WTC11 (cell line): ENCODE measurements at regions not wholly inside any gene's neighbourhood (a gene's known extent, or its start where the extent isn't known, plus 50 kb on each side); places are given as distances from the start of the nearest gene placed in this dataset.

Experiments
- ATAC-seq: fragments of 200-7000 bp; cut with Tn5 transposase; 2 replicates; pipeline ENCODE4 v1.10.0; 2021; ENCODE audit warnings: mild to moderate bottlenecking, moderate library complexity
- CTCF ChIA-PET: fragments of 300-600 bp; sonication (Branson Sonifier 250); formaldehyde crosslinking; loops from one replicate; lab custom pipeline; 2021; ENCODE audit warnings: antibody characterized with exemption; lab: Charles Lee
- POLR2A ChIA-PET: fragments of 350-600 bp; sonication (Branson Sonifier 250); formaldehyde crosslinking; loops from one replicate; lab custom pipeline; 2021; ENCODE audit warnings: antibody characterized with exemption; lab: Charles Lee
- DNase-seq: peaks from one replicate; pipeline ENCODE4 v3.0.0; 2021; ENCODE audit warnings: low spot score
- H3K27ac Mint-ChIP-seq: 2 replicates; pipeline ENCODE4 v1.8.0; 2021; ENCODE audit warnings: mixed read lengths
- H3K27me3 Mint-ChIP-seq: 2 replicates; pipeline ENCODE4 v1.8.0; 2021; ENCODE audit warnings: low read depth, mild to moderate bottlenecking, moderate library complexity, mixed read lengths
- H3K36me3 Mint-ChIP-seq: 2 replicates; pipeline ENCODE4 v1.8.0; 2021; ENCODE audit warnings: mixed read lengths
- H3K4me1 Mint-ChIP-seq: 2 replicates; pipeline ENCODE4 v1.8.0; 2022; ENCODE audit warnings: mixed read lengths
- H3K4me3 Mint-ChIP-seq: 2 replicates; pipeline ENCODE4 v1.8.0; 2021; ENCODE audit warnings: mild to moderate bottlenecking, moderate library complexity, mixed read lengths
- H3K9me3 Mint-ChIP-seq: 2 replicates; pipeline ENCODE4 v1.8.0; 2021; ENCODE audit warnings: mixed read lengths
- AR ChIP-seq: fragments of 250-450 bp; sonication (Bioruptor Pico); IDR thresholded peaks from 2 replicates; pipeline ENCODE4 v1.9.0; 2021; ENCODE audit warnings: mild to moderate bottlenecking
- ATF6 ChIP-seq: sonication (generic); formaldehyde crosslinking; IDR thresholded peaks from 2 replicates; pipeline ENCODE4 v1.8.1; 2023; ENCODE audit warnings: mild to moderate bottlenecking, missing genetic modification reagents
- ESRRA ChIP-seq: sonication (generic); formaldehyde crosslinking; IDR thresholded peaks from 2 replicates; pipeline ENCODE4 v1.8.1; 2022; ENCODE audit warnings: mild to moderate bottlenecking, missing genetic modification reagents, borderline replicate concordance
- FOXP1 ChIP-seq: sonication (generic); formaldehyde crosslinking; IDR thresholded peaks from 2 replicates; pipeline ENCODE4 v1.8.0; 2022; ENCODE audit warnings: missing genetic modification reagents, mild to moderate bottlenecking, moderate library complexity, borderline replicate concordance
- FOXP4 ChIP-seq: sonication (generic); formaldehyde crosslinking; IDR thresholded peaks from 2 replicates; pipeline ENCODE4 v1.8.0; 2022; ENCODE audit warnings: mild to moderate bottlenecking, missing genetic modification reagents
- GABPB1 ChIP-seq: sonication (generic); formaldehyde crosslinking; IDR thresholded peaks from 2 replicates; pipeline ENCODE4 v1.8.1; 2023; ENCODE audit warnings: mild to moderate bottlenecking, missing genetic modification reagents
- HMGXB4 ChIP-seq: sonication (generic); formaldehyde crosslinking; IDR thresholded peaks from 2 replicates; pipeline ENCODE4 v1.8.1; 2023; ENCODE audit warnings: mild to moderate bottlenecking, moderate library complexity, missing genetic modification reagents
- JUN ChIP-seq: sonication (generic); formaldehyde crosslinking; IDR thresholded peaks from 2 replicates; pipeline ENCODE4 v1.8.0; 2023; ENCODE audit warnings: mild to moderate bottlenecking, missing genetic modification reagents
- KAT7 ChIP-seq: sonication (generic); formaldehyde crosslinking; IDR thresholded peaks from 2 replicates; pipeline ENCODE4 v1.8.1; 2023; ENCODE audit warnings: missing genetic modification reagents, mild to moderate bottlenecking, borderline replicate concordance
- MAX ChIP-seq: sonication (generic); formaldehyde crosslinking; IDR thresholded peaks from 2 replicates; pipeline ENCODE4 v1.8.0; 2022; ENCODE audit warnings: mild to moderate bottlenecking, missing genetic modification reagents
- MYBL2 ChIP-seq: sonication (generic); formaldehyde crosslinking; IDR thresholded peaks from 2 replicates; pipeline ENCODE4 v1.8.1; 2023; ENCODE audit warnings: mild to moderate bottlenecking, moderate library complexity, missing genetic modification reagents
- NFE2L1 ChIP-seq: sonication (generic); formaldehyde crosslinking; IDR thresholded peaks from 2 replicates; pipeline ENCODE4 v1.8.1; 2023; ENCODE audit warnings: missing genetic modification reagents
- NR3C1 ChIP-seq: sonication (generic); formaldehyde crosslinking; conservative IDR thresholded peaks from 2 replicates; pipeline ENCODE4 v1.8.1; 2023; ENCODE audit warnings: low read depth, mild to moderate bottlenecking, missing genetic modification reagents
- TEAD4 ChIP-seq: sonication (generic); formaldehyde crosslinking; IDR thresholded peaks from 2 replicates; pipeline ENCODE4 v1.8.0; 2022; ENCODE audit warnings: mild to moderate bottlenecking, missing genetic modification reagents
- USF2 ChIP-seq: sonication (generic); formaldehyde crosslinking; IDR thresholded peaks from 2 replicates; pipeline ENCODE4 v1.8.1; 2023; ENCODE audit warnings: mild to moderate bottlenecking, missing genetic modification reagents, moderate library complexity
- ZNF219 ChIP-seq: sonication (generic); formaldehyde crosslinking; IDR thresholded peaks from 2 replicates; pipeline ENCODE4 v1.8.0; 2023; ENCODE audit warnings: missing genetic modification reagents, mild to moderate bottlenecking, borderline replicate concordance
- ZNF281 ChIP-seq: sonication (generic); formaldehyde crosslinking; IDR thresholded peaks from 2 replicates; pipeline ENCODE4 v1.8.0; 2023; ENCODE audit warnings: mild to moderate bottlenecking, missing genetic modification reagents

- TF ChIP-seq NFE2L1 (CRISPR knock-in tag) (no peak), MAX (no peak), TEAD4 (CRISPR knock-in tag) (no peak), ZNF281 (CRISPR knock-in tag) (no peak), ESRRA (no peak), AR (CRISPR knock-in tag) (no peak)
These were observed 447.6 kb upstream of the ID2 start (continued) for GRCh38 chr2:8234253-8234652.

GRCh38 chr2:8234757-8235374 lies 447.0 kb upstream of the ID2 start:
- ChIA-PET POLR2A (no interaction called here), CTCF (no interaction called here)
- DNase-seq (no peak), ATAC-seq (no peak)
- Mint-ChIP-seq H3K27me3 (peaks cover 5% of the 10 kb centered on the region), H3K9me3 (no peaks in the 10 kb centered on the region), H3K27ac (no peak overlapping the region), H3K4me1 (peaks cover 43% of the 10 kb centered on the region), H3K36me3 (no peaks in the 10 kb centered on the region), H3K4me3 (no peak overlapping the region)
- no peak for TF ChIP-seq ZNF281 (CRISPR knock-in tag)
- no peak for TF ChIP-seq TEAD4 (CRISPR knock-in tag)
- no peak for TF ChIP-seq JUN (CRISPR knock-in tag)
- TF ChIP-seq KAT7 (CRISPR knock-in tag): no peak
- TF ChIP-seq NR3C1 (CRISPR knock-in tag): no peak
- no peak for TF ChIP-seq ZNF219
- no peak for TF ChIP-seq FOXP1 (CRISPR knock-in tag)

- ChIA-PET POLR2A (no interaction called here), CTCF (no interaction called here)
- H3K4me1 Mint-ChIP-seq: peaks cover 46% of the 10 kb centered on the region
- no peak overlapping the region for H3K27ac Mint-ChIP-seq
- no peaks in the 10 kb centered on the region for H3K9me3 Mint-ChIP-seq
- DNase-seq (no peak), ATAC-seq (no peak)
- H3K36me3 Mint-ChIP-seq: no peaks in the 10 kb centered on the region
- H3K4me3 Mint-ChIP-seq: no peak overlapping the region
- peaks cover 5% of the 10 kb centered on the region for H3K27me3 Mint-ChIP-seq
- TF ChIP-seq ATF6 (CRISPR knock-in tag) (no peak), USF2 (CRISPR knock-in tag) (no peak), FOXP4 (CRISPR knock-in tag) (no peak), HMGXB4 (CRISPR knock-in tag) (no peak), MYBL2 (no peak), NR3C1 (CRISPR knock-in tag) (no peak), GABPB1 (CRISPR knock-in tag) (no peak)
These were observed 446.4 kb upstream of the ID2 start for GRCh38 chr2:8235419-8235818.
